Activated naive CD4-positive, alpha-beta T cell treated with Interleukin-2 at 50 U/mL for 16 hours (primary cell): ENCODE measurements at regions not wholly inside any gene's neighbourhood (a gene's known extent, or its start where the extent isn't known, plus 50 kb on each side); places are given as distances from the start of the nearest gene placed in this dataset.

Experiments
- DNase-seq: peaks from one replicate; pipeline ENCODE4 v3.0.0-alpha.2; 2020

GRCh38 chr9:129337336-129338140 lies 159.5 kb upstream of the IER5L start:
- DNase-seq: no peak

- DNase-seq: peak; percentile 31
Observed at GRCh38 chr9:129336601-129337331, 158.7 kb upstream of the IER5L start.

GRCh38 chr9:129336130-129336528 lies 158.1 kb upstream of the IER5L start:
- no peak for DNase-seq

- DNase-seq: no peak
Observed at GRCh38 chr9:129335464-129336129, 157.5 kb upstream of the IER5L start.

- no peak for DNase-seq
Observed at GRCh38 chr9:129334105-129334935, 156.3 kb upstream of the IER5L start.

- no peak for DNase-seq
Observed at GRCh38 chr9:129333617-129334104, 155.6 kb upstream of the IER5L start.

GRCh38 chr9:129332581-129332980 lies 154.5 kb upstream of the IER5L start:
- no peak for DNase-seq

GRCh38 chr9:129331772-129332500 lies 153.9 kb upstream of the IER5L start:
- no peak for DNase-seq

- DNase-seq: no peak
Observed at GRCh38 chr9:129331493-129331765, 153.4 kb upstream of the IER5L start.

- DNase-seq: no peak
Observed at GRCh38 chr9:129330711-129331492, 152.8 kb upstream of the IER5L start.

GRCh38 chr9:129328355-129329042 lies 150.4 kb upstream of the IER5L start:
- no peak for DNase-seq

GRCh38 chr9:129327552-129328328 lies 149.7 kb upstream of the IER5L start:
- DNase-seq: no peak

- DNase-seq: no peak
Observed at GRCh38 chr9:129326061-129327005, 148.3 kb upstream of the IER5L start.

GRCh38 chr9:129324808-129325502 lies 146.9 kb upstream of the IER5L start:
- DNase-seq: no peak

GRCh38 chr9:129323999-129324553 lies 146.0 kb upstream of the IER5L start:
- DNase-seq: no peak

- DNase-seq: no peak
Observed at GRCh38 chr9:129323376-129323998, 145.4 kb upstream of the IER5L start.
